ENCODE measurements at regions not wholly inside any gene's neighbourhood (a gene's known extent, or its start where the extent isn't known, plus 50 kb on each side); places are given as distances from the start of the nearest gene placed in this dataset.
"Not testable (repeated sequence)": the region's sequence is repeated elsewhere in the genome, so short reads cannot be mapped to it uniquely, and the experiment has no call there.

- no peaks in the 10 kb centered on the region for H3K27me3 ChIP-seq (replicated peaks)
- H3K36me3 ChIP-seq: no peaks in the 10 kb centered on the region
- H3K4me1 ChIP-seq (replicated peaks): no peaks in the 10 kb centered on the region
- H3K4me3 ChIP-seq: no peak overlapping the region
- H3K9me3 ChIP-seq (replicated peaks): peaks cover 3% of the 10 kb centered on the region; the same call in 1 of the 2 replicates
- no peak for DNase-seq (ENCODE audit: low read depth in 1 of 2, low spot score in 2 of 2)
- H3K27ac ChIP-seq: no peak overlapping the region
These were observed 1038.6 kb downstream of the TSN start for GRCh38 chr2:122794100-122794499.

DNA sequence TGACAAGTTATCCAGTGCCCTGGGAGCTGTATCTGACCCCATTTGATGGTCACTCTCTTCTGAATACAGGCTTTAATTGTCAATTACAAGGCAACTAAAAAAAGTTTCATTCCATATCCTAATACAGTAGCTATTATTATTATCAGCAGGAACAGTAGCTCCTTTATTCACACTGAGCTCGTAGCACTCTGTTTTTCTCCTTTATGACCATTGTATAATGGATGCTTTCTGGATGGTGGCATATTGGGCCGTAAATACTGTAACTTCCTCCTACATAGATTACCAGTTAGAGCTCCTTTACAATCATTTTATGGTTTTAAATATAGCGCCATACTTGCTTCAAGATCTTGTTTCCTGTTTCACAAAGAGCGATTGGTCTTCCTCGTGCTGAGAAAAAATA, 1040.3 kb downstream of the TSN start:
- Histone ChIP-seq H3K9me3 (replicated peaks) (peaks cover 3% of the 10 kb centered on the region; the same call in 1 of the 2 replicates), H3K27me3 (replicated peaks) (no peaks in the 10 kb centered on the region), H3K4me3 (no peak overlapping the region), H3K27ac (no peak overlapping the region), H3K4me1 (replicated peaks) (no peaks in the 10 kb centered on the region), H3K36me3 (no peaks in the 10 kb centered on the region)
- no peak for DNase-seq (ENCODE audit: low read depth in 1 of 2, low spot score in 2 of 2)

- Histone ChIP-seq H3K9me3 (replicated peaks) (no peaks in the 10 kb centered on the region), H3K4me3 (no peak overlapping the region), H3K36me3 (no peaks in the 10 kb centered on the region), H3K27ac (no peak overlapping the region), H3K4me1 (replicated peaks) (no peaks in the 10 kb centered on the region), H3K27me3 (replicated peaks) (no peaks in the 10 kb centered on the region)
- DNase-seq (ENCODE audit: low read depth in 1 of 2, low spot score in 2 of 2): no peak
These were observed 1043.9 kb downstream of the TSN start for GRCh38 chr2:122799391-122799790.

- no peaks in the 10 kb centered on the region for H3K4me1 ChIP-seq (replicated peaks)
- no peaks in the 10 kb centered on the region for H3K36me3 ChIP-seq
- no peak for DNase-seq (ENCODE audit: low read depth in 1 of 2, low spot score in 2 of 2)
- no peak overlapping the region for H3K4me3 ChIP-seq
- no peak overlapping the region for H3K27ac ChIP-seq
- no peaks in the 10 kb centered on the region for H3K9me3 ChIP-seq (replicated peaks)
- no peaks in the 10 kb centered on the region for H3K27me3 ChIP-seq (replicated peaks)
These were observed 1045.3 kb downstream of the TSN start for GRCh38 chr2:122800781-122801180.

GRCh38 chr2:122804494-122804893, 1049.0 kb downstream of the TSN start:
- Histone ChIP-seq H3K4me1 (replicated peaks) (no peaks in the 10 kb centered on the region), H3K27ac (no peak overlapping the region), H3K27me3 (replicated peaks) (no peaks in the 10 kb centered on the region), H3K4me3 (no peak overlapping the region), H3K36me3 (no peaks in the 10 kb centered on the region), H3K9me3 (replicated peaks) (no peaks in the 10 kb centered on the region; the same call in 1 of the 2 replicates)
- no peak for DNase-seq (ENCODE audit: low read depth in 1 of 2, low spot score in 2 of 2)

DNA sequence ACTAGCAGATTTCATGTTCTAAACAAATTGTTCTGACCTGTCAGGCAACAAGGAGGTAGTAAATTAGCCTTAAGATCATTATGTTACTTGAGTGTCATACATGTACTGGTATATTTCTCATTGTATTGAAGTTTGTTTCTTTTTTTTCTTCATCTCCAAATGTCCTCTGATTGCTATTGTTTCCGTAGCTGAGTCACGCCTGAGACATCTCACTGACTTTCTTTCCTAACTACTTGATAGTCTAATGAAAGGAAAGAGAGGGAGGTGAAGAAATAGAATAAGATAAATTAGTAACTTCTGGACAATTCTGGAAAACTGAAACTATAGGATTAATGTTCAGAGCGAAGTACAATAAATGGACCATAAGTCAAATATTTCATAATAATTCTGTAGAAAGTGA, 1049.9 kb downstream of the TSN start:
- H3K9me3 ChIP-seq (replicated peaks): no peaks in the 10 kb centered on the region; the same call in 1 of the 2 replicates
- H3K4me1 ChIP-seq (replicated peaks): no peaks in the 10 kb centered on the region
- no peak for DNase-seq (ENCODE audit: low read depth in 1 of 2, low spot score in 2 of 2)
- H3K4me3 ChIP-seq: no peak overlapping the region
- H3K27me3 ChIP-seq (replicated peaks): no peaks in the 10 kb centered on the region
- no peaks in the 10 kb centered on the region for H3K36me3 ChIP-seq
- no peak overlapping the region for H3K27ac ChIP-seq

GRCh38 chr2:122808286-122808969, 1053.0 kb downstream of the TSN start:
- Histone ChIP-seq H3K4me3 (no peak overlapping the region), H3K4me1 (replicated peaks) (no peaks in the 10 kb centered on the region), H3K36me3 (no peaks in the 10 kb centered on the region), H3K9me3 (replicated peaks) (no peaks in the 10 kb centered on the region; the same call in 1 of the 2 replicates), H3K27ac (no peak overlapping the region), H3K27me3 (replicated peaks) (no peaks in the 10 kb centered on the region)
- no peak for DNase-seq (ENCODE audit: low read depth in 1 of 2, low spot score in 2 of 2)

DNA sequence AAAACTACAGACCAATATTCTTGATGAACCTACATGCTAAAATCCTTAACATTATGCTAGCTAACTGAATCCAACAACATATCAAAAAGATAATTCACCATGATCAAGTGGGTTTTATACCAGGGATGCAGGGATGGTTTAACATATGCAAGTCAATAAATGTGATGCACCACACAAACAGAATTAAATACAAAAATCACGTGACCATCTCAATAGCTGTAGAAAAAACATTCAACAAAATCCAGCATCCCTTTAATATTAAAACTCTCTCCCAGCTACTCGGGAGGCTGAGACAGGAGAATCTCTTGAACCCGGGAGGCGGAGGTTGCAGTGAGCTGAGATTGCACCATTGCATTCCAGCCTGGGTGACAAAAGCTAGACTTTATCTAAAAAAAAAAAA, 1056.8 kb downstream of the TSN start:
- not testable (repeated sequence) for H3K9me3 ChIP-seq (replicated peaks); H3K36me3 ChIP-seq; H3K4me1 ChIP-seq (replicated peaks); DNase-seq (ENCODE audit: low read depth in 1 of 2, low spot score in 2 of 2); H3K27me3 ChIP-seq (replicated peaks); H3K27ac ChIP-seq; H3K4me3 ChIP-seq

DNA sequence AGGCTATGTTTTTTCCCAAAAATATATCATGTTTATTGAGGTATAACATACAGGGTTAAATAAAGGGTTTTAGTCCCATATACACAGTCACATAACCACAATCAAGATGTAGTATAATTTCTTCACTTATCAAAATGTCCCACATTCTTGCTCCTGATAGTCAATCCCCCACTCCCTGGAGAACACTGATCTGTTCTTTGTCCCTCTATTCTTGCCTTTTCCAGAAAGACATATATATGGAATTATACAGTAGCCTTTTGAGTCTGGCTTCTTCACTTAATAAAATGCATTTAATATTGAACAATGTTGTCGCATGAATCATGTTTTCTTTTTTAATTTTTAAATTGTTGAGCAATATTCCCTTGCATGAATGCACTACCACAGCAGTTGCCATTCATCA, 1059.7 kb downstream of the TSN start:
- no peaks in the 10 kb centered on the region for H3K36me3 ChIP-seq
- no peak for DNase-seq (ENCODE audit: low read depth in 1 of 2, low spot score in 2 of 2)
- H3K4me3 ChIP-seq: no peak overlapping the region
- H3K27me3 ChIP-seq (replicated peaks): no peaks in the 10 kb centered on the region
- no peaks in the 10 kb centered on the region for H3K4me1 ChIP-seq (replicated peaks)
- no peaks in the 10 kb centered on the region; the same call in 1 of the 2 replicates for H3K9me3 ChIP-seq (replicated peaks)
- H3K27ac ChIP-seq: no peak overlapping the region

DNA sequence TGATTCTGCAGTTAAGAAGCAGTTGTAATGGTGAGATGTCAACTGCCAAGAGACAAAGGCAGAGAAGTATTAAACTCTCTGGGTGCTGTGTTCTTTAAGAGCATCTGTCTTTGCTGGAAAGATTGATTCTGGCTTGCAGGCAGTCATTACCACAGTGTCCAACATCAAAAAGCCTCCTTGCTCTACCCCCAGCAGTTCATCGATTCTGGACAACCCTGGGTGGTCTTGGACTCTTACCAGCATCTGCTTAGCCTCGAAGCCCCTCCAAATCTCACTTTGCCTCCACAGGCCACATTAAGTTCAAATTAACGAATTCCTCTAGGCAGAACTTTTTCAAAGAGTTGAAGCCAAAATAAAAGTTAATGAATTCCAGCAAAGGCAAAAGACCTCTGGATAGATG, 1061.4 kb downstream of the TSN start:
- no peak for DNase-seq (ENCODE audit: low read depth in 1 of 2, low spot score in 2 of 2)
- Histone ChIP-seq H3K4me1 (replicated peaks) (no peaks in the 10 kb centered on the region), H3K27ac (no peak overlapping the region), H3K27me3 (replicated peaks) (no peaks in the 10 kb centered on the region), H3K36me3 (no peaks in the 10 kb centered on the region), H3K4me3 (no peak overlapping the region), H3K9me3 (replicated peaks) (no peaks in the 10 kb centered on the region; the same call in 1 of the 2 replicates)

DNA sequence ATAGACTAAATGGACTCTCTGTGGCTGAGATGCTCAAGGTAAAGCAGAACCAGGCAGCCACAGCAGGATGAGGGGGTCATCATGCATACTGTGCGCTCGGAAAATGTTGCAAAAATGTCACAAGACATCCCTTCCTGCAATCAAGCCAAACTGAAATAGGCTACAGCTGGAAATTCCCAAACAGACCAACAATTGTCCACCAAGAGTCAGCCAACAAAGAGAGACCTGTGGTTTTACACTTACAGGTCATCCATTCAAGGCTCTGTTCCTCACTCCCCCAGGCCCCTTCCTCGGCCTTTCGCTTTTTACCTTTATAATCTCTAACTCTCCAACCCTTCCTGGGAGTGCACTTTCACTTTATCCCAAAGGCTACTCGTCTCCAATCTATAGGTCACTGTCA, 1066.9 kb downstream of the TSN start:
- H3K27me3 ChIP-seq (replicated peaks): no peaks in the 10 kb centered on the region
- H3K4me3 ChIP-seq: no peak overlapping the region
- no peaks in the 10 kb centered on the region for H3K36me3 ChIP-seq
- no peaks in the 10 kb centered on the region for H3K9me3 ChIP-seq (replicated peaks)
- no peak overlapping the region for H3K27ac ChIP-seq
- no peak for DNase-seq (ENCODE audit: low read depth in 1 of 2, low spot score in 2 of 2)
- H3K4me1 ChIP-seq (replicated peaks): no peaks in the 10 kb centered on the region

GRCh38 chr2:122830157-122830556, 1074.7 kb downstream of the TSN start:
- Histone ChIP-seq H3K27me3 (replicated peaks) (no peaks in the 10 kb centered on the region), H3K4me3 (no peak overlapping the region), H3K9me3 (replicated peaks) (no peaks in the 10 kb centered on the region; the same call in 1 of the 2 replicates), H3K4me1 (replicated peaks) (no peaks in the 10 kb centered on the region), H3K27ac (no peak overlapping the region), H3K36me3 (no peaks in the 10 kb centered on the region)
- DNase-seq (ENCODE audit: low read depth in 1 of 2, low spot score in 2 of 2): no peak

GRCh38 chr2:122831649-122832048, 1076.2 kb downstream of the TSN start:
- Histone ChIP-seq H3K27me3 (replicated peaks) (no peaks in the 10 kb centered on the region), H3K4me3 (no peak overlapping the region), H3K9me3 (replicated peaks) (no peaks in the 10 kb centered on the region; the same call in 1 of the 2 replicates), H3K4me1 (replicated peaks) (no peaks in the 10 kb centered on the region), H3K27ac (no peak overlapping the region), H3K36me3 (no peaks in the 10 kb centered on the region)
- DNase-seq (ENCODE audit: low read depth in 1 of 2, low spot score in 2 of 2): no peak

DNA sequence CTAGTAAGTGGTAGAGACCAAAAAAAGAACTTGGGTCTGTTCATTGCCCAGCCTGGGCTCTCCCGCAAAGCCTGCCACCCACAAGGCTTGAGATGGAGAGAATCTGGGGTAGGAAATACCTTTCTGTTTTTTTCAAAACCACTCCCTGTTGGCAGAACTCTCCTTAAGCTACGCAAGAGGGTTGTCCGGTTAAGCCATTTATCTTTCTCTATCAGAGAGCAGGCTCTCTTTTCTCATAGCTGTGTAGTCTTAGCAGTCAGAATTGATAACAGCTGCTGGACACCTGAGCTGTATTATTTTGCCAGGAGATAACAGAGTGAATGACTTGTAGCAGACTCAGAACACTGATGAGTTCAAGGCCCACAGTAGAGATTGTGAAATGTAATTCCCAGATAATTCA, 1088.1 kb downstream of the TSN start:
- Histone ChIP-seq H3K9me3 (replicated peaks) (no peaks in the 10 kb centered on the region), H3K27me3 (replicated peaks) (no peaks in the 10 kb centered on the region), H3K27ac (no peak overlapping the region), H3K36me3 (no peaks in the 10 kb centered on the region), H3K4me3 (no peak overlapping the region), H3K4me1 (replicated peaks) (no peaks in the 10 kb centered on the region)
- no peak for DNase-seq (ENCODE audit: low read depth in 1 of 2, low spot score in 2 of 2)

DNA sequence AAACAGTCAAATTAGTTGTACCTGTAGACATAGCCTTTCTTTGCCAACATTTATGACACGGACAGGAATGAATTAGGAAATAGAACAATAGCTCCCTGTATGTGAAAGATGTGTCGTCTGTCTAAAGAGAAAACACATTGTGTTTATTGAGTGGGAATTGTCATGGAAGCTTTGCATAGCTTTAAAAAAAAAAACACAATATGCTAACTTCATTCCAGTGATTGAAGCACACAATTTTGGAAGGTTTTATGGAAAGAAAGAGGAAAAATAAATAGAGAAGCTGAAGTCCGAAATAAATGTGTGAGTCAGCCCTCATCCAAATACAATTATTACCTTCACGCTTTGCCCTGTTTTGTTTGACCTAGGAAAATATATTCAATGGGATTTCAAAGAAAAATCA, 1095.7 kb downstream of the TSN start:
- no peak for DNase-seq (ENCODE audit: low read depth in 1 of 2, low spot score in 2 of 2)
- Histone ChIP-seq H3K27ac (no peak overlapping the region), H3K36me3 (no peaks in the 10 kb centered on the region)

More for the DNA sequence above, 1095.7 kb downstream of the TSN start:
- Histone ChIP-seq H3K4me3 (no peak overlapping the region), H3K9me3 (replicated peaks) (no peaks in the 10 kb centered on the region), H3K27me3 (replicated peaks) (no peaks in the 10 kb centered on the region), H3K4me1 (replicated peaks) (no peaks in the 10 kb centered on the region)

Data from SJSA1 (cell line).